Thyroid gland (tissue), 4 donors: ENCODE measurements at regions not wholly inside any gene's neighbourhood (a gene's known extent, or its start where the extent isn't known, plus 50 kb on each side); places are given as distances from the start of the nearest gene placed in this dataset.

ENCODE experiments used
- POLR2A ChIP-seq, 2 donors: fragments of 450-650 bp; IDR thresholded peaks; one replicate each; pipeline ENCODE4 v1.6.1; 2017; ENCODE audit warnings: antibody characterized with exemption in 2 of 2, mild to moderate bottlenecking in 2 of 2, moderate library complexity in 1 of 2
- TF ChIP-seq, protein P1 (sequence below), 6 experiments: fragments of 200-600 bp in 3 of 6; fragments of 450-650 bp in 3 of 6; sonication (generic) in 3 of 6; IDR thresholded peaks; one replicate each; pipeline ENCODE4 v1.5.1; 2016 to 2019; ENCODE audit warnings: antibody characterized with exemption in 6 of 6, mild to moderate bottlenecking in 2 of 6, inconsistent platforms in 1 of 6, moderate library complexity in 1 of 6

GRCh38 chr5:115432691-115433090, 111.9 kb downstream of the FEM1C start:
- TF ChIP-seq, protein P1, sequence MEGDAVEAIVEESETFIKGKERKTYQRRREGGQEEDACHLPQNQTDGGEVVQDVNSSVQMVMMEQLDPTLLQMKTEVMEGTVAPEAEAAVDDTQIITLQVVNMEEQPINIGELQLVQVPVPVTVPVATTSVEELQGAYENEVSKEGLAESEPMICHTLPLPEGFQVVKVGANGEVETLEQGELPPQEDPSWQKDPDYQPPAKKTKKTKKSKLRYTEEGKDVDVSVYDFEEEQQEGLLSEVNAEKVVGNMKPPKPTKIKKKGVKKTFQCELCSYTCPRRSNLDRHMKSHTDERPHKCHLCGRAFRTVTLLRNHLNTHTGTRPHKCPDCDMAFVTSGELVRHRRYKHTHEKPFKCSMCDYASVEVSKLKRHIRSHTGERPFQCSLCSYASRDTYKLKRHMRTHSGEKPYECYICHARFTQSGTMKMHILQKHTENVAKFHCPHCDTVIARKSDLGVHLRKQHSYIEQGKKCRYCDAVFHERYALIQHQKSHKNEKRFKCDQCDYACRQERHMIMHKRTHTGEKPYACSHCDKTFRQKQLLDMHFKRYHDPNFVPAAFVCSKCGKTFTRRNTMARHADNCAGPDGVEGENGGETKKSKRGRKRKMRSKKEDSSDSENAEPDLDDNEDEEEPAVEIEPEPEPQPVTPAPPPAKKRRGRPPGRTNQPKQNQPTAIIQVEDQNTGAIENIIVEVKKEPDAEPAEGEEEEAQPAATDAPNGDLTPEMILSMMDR (IDR thresholded peaks at IDR 0.05) = no peak
- TF ChIP-seq POLR2A (IDR thresholded peaks at IDR 0.05) = no peak
